ENCODE measurements at regions not wholly inside any gene's neighbourhood (a gene's known extent, or its start where the extent isn't known, plus 50 kb on each side); places are given as distances from the start of the nearest gene placed in this dataset.
A peak's percentile ranks its signal among the peaks of the same experiment; 100 is the strongest.
"Not testable (repeated sequence)": the region's sequence is repeated elsewhere in the genome, so short reads cannot be mapped to it uniquely, and the experiment has no call there.

DNA sequence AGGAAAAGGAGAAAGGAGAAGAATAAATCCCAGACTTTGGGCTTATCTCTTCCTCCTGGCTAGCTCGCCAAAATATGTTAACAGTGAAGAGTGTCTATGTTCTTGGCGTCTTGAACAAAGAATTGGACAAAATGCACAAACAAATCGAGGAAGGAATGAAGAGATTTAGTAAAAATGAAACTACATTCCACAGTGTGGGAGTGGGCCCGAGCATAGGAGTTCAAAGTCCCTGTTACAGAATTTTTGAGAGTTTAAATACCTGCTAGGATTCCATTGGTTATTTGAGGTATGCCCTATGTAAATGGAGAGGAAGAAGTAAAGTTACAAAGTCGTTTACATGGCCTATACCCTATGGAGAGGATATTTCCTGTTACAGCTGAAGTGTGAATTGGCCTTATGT is 525.1 kb upstream of the CNTN5 start:
- H3K27me3 ChIP-seq (replicated peaks in 2 of 5; ENCODE audit: control insufficient read depth in 4 of 5, insufficient read depth in 5 of 5, low read length in 4 of 5): no peaks in the 10 kb centered on the region
- no peak for DNase-seq
- CTCF ChIA-PET: no interaction called here
- H3K27ac ChIP-seq (ENCODE audit: insufficient read depth in 1 of 2, low read depth in 1 of 2, low read length in 2 of 2, poor library complexity in 1 of 2, severe bottlenecking in 2 of 2): no peak overlapping the region
- no peaks in the 10 kb centered on the region for H3K9me3 ChIP-seq (ENCODE audit: control extremely low read depth in 1 of 5, control insufficient read depth in 4 of 5, insufficient read depth in 2 of 5, low read depth in 1 of 5, low read length in 4 of 5)
- WGBS (ENCODE audit: insufficient coverage): 100% methylated on average over 1 of the region's 5 CpGs
- H3K36me3 ChIP-seq (ENCODE audit: control insufficient read depth in 4 of 4, insufficient read depth in 4 of 4, low read length in 3 of 4): no peaks in the 10 kb centered on the region
- no peaks in the 10 kb centered on the region for H3K4me1 ChIP-seq (ENCODE audit: control extremely low read depth in 1 of 4, control insufficient read depth in 4 of 4, insufficient read depth in 4 of 4, low read length in 3 of 4)
- POLR2A ChIA-PET: no interaction called here
- H3K4me3 ChIP-seq (ENCODE audit: control insufficient read depth in 1 of 7, extremely low read depth in 1 of 7, insufficient read depth in 4 of 7, low read depth in 2 of 7, low read length in 6 of 7): no peak overlapping the region

DNA sequence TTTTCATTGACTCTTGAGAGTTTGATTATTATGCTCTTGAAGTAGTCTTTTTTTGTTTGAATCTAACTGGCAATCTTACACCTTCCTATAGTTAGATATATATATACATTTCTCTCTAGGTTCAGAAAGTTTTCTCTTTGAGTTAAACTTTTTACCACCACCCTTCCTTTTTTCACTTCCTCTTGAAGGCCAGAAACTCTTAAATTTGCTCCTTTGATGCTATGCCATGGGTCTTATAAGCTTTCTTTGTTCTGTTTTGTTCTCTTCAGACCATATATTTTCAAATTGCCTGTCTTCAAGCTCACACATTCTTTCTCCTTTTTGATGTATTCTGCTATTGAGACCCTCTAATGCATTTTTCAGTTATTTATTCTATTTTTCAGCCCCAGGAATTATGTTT is 513.5 kb upstream of the CNTN5 start:
- H3K4me1 ChIP-seq (ENCODE audit: control extremely low read depth in 1 of 4, control insufficient read depth in 4 of 4, insufficient read depth in 4 of 4, low read length in 3 of 4): no peaks in the 10 kb centered on the region

DNA sequence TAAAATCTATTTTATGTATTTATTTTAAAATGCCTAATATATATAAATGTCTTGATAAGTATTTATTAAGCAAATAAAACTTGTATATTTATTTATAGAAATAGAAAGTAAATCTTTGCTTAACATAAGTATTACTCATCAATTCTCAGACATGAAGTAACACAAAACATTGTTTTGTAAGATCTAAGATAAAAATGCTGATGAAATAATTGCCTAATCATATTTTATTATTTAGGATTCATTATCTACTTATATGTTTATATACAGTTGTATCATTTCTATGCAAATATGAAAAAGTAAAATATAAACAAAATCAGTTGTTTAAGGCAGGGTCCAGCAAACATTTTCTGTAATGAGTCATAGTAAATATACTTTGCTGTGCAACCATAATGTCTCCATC is 507.8 kb upstream of the CNTN5 start:
- Histone ChIP-seq H3K4me3 (ENCODE audit: control insufficient read depth in 1 of 7, extremely low read depth in 1 of 7, insufficient read depth in 4 of 7, low read depth in 2 of 7, low read length in 6 of 7) (no peak overlapping the region), H3K9me3 (ENCODE audit: control extremely low read depth in 1 of 5, control insufficient read depth in 4 of 5, insufficient read depth in 2 of 5, low read depth in 1 of 5, low read length in 4 of 5) (peaks cover 0 to under 1% (median 0%) of the 10 kb centered on the region in 5 experiments), H3K4me1 (ENCODE audit: control extremely low read depth in 1 of 4, control insufficient read depth in 4 of 4, insufficient read depth in 4 of 4, low read length in 3 of 4) (no peaks in the 10 kb centered on the region), H3K36me3 (ENCODE audit: control insufficient read depth in 4 of 4, insufficient read depth in 4 of 4, low read length in 3 of 4) (no peaks in the 10 kb centered on the region), H3K27ac (ENCODE audit: insufficient read depth in 1 of 2, low read depth in 1 of 2, low read length in 2 of 2, poor library complexity in 1 of 2, severe bottlenecking in 2 of 2) (no peak overlapping the region), H3K27me3 (replicated peaks in 2 of 5; ENCODE audit: control insufficient read depth in 4 of 5, insufficient read depth in 5 of 5, low read length in 4 of 5) (no peaks in the 10 kb centered on the region)
- ChIA-PET CTCF (no interaction called here), POLR2A (no interaction called here)
- no peak for DNase-seq

More for the DNA sequence above, 513.5 kb upstream of the CNTN5 start:
- ChIA-PET CTCF (no interaction called here), POLR2A (no interaction called here)
- DNase-seq: no peak
- H3K9me3 ChIP-seq (ENCODE audit: control extremely low read depth in 1 of 5, control insufficient read depth in 4 of 5, insufficient read depth in 2 of 5, low read depth in 1 of 5, low read length in 4 of 5): peaks cover 0 to 9% (median 0%) of the 10 kb centered on the region in 5 experiments
- H3K27ac ChIP-seq (ENCODE audit: insufficient read depth in 1 of 2, low read depth in 1 of 2, low read length in 2 of 2, poor library complexity in 1 of 2, severe bottlenecking in 2 of 2): no peak overlapping the region
- no peak overlapping the region for H3K4me3 ChIP-seq (ENCODE audit: control insufficient read depth in 1 of 7, extremely low read depth in 1 of 7, insufficient read depth in 4 of 7, low read depth in 2 of 7, low read length in 6 of 7)
- H3K36me3 ChIP-seq (ENCODE audit: control insufficient read depth in 4 of 4, insufficient read depth in 4 of 4, low read length in 3 of 4): no peaks in the 10 kb centered on the region
- no peaks in the 10 kb centered on the region for H3K27me3 ChIP-seq (replicated peaks in 2 of 5; ENCODE audit: control insufficient read depth in 4 of 5, insufficient read depth in 5 of 5, low read length in 4 of 5)

DNA sequence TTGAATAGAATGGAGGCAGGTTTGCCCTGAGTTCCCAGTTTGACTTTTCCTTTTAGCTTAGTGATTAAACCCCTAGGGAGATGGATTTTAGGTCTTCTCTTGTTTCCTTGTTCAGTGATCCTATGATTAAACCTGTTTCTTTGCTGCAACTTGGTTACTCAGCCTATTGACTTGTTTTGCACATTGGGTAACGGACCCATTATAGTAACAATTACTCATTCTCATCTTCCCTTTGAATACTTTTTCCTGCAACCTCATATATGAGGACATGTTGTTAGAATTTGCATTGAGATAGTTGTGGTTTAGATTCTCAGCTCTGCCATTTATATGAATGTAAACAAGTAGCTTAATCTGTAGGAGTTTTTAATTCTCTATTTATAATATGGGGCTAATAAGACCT is 489.2 kb upstream of the CNTN5 start:
- WGBS (ENCODE audit: insufficient coverage): 100% methylated on average over 1 of the region's 1 CpG
- ChIA-PET CTCF (no interaction called here), POLR2A (no interaction called here)
- Histone ChIP-seq H3K27ac (ENCODE audit: insufficient read depth in 1 of 2, low read depth in 1 of 2, low read length in 2 of 2, poor library complexity in 1 of 2, severe bottlenecking in 2 of 2) (no peak overlapping the region), H3K27me3 (replicated peaks in 2 of 5; ENCODE audit: control insufficient read depth in 4 of 5, insufficient read depth in 5 of 5, low read length in 4 of 5) (no peaks in the 10 kb centered on the region), H3K9me3 (ENCODE audit: control extremely low read depth in 1 of 5, control insufficient read depth in 4 of 5, insufficient read depth in 2 of 5, low read depth in 1 of 5, low read length in 4 of 5) (no peaks in the 10 kb centered on the region), H3K4me3 (ENCODE audit: control insufficient read depth in 1 of 7, extremely low read depth in 1 of 7, insufficient read depth in 4 of 7, low read depth in 2 of 7, low read length in 6 of 7) (no peak overlapping the region), H3K36me3 (ENCODE audit: control insufficient read depth in 4 of 4, insufficient read depth in 4 of 4, low read length in 3 of 4) (no peaks in the 10 kb centered on the region), H3K4me1 (ENCODE audit: control extremely low read depth in 1 of 4, control insufficient read depth in 4 of 4, insufficient read depth in 4 of 4, low read length in 3 of 4) (no peaks in the 10 kb centered on the region)
- DNase-seq: no peak

DNA sequence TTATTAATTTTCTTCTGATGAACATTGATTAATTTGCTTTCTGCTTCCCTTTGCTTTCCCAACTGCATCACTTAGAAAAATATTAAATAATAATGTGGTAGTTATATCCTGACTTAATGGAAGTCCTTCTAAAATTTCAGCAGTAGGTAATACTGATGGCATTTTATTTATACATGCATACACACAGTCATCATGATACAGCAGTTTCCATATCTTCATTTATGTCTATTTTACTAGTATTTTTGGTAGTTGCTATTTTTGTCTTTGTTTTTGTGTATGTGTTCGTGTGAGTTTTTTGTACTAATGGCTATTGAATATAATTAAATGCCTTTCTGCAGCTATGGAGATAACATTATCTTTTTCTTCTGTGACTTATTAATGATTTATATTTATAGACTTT is 484.7 kb upstream of the CNTN5 start:
- H3K4me3 ChIP-seq (ENCODE audit: control insufficient read depth in 1 of 7, extremely low read depth in 1 of 7, insufficient read depth in 4 of 7, low read depth in 2 of 7, low read length in 6 of 7): no peak overlapping the region
- CTCF ChIA-PET: no interaction called here
- H3K4me1 ChIP-seq (ENCODE audit: control extremely low read depth in 1 of 4, control insufficient read depth in 4 of 4, insufficient read depth in 4 of 4, low read length in 3 of 4): no peaks in the 10 kb centered on the region
- DNase-seq: peak in 2 of 3 donors; percentile 2 to 26
- no peaks in the 10 kb centered on the region for H3K36me3 ChIP-seq (ENCODE audit: control insufficient read depth in 4 of 4, insufficient read depth in 4 of 4, low read length in 3 of 4)
- H3K27me3 ChIP-seq (replicated peaks in 2 of 5; ENCODE audit: control insufficient read depth in 4 of 5, insufficient read depth in 5 of 5, low read length in 4 of 5): no peaks in the 10 kb centered on the region
- H3K9me3 ChIP-seq (ENCODE audit: control extremely low read depth in 1 of 5, control insufficient read depth in 4 of 5, insufficient read depth in 2 of 5, low read depth in 1 of 5, low read length in 4 of 5): no peaks in the 10 kb centered on the region
- H3K27ac ChIP-seq (ENCODE audit: insufficient read depth in 1 of 2, low read depth in 1 of 2, low read length in 2 of 2, poor library complexity in 1 of 2, severe bottlenecking in 2 of 2): no peak overlapping the region
- WGBS (ENCODE audit: insufficient coverage): no CpG with 5 or more reads among the region's 1 CpG
- POLR2A ChIA-PET: no interaction called here

DNA sequence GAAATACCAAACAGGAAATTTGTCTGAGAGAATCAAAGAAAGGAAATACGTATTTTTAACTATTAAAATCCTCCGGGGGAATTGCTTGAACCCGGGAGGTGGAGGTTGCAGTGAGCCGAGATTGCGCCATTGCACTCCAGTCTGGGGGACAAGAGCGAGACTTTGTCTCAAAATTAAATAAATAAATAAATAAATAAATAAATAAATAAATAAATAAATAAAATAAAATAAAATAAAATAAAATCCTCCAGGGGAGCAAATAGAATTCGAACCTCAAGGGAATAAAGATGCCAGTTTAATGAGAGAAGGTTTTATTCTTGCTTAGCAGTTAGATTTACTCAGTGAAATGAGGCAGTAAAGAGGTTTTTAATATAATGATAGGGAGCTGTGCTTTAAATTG is 482.4 kb upstream of the CNTN5 start:
- H3K27ac ChIP-seq (ENCODE audit: insufficient read depth in 1 of 2, low read depth in 1 of 2, low read length in 2 of 2, poor library complexity in 1 of 2, severe bottlenecking in 2 of 2); POLR2A ChIA-PET; H3K9me3 ChIP-seq (ENCODE audit: control extremely low read depth in 1 of 5, control insufficient read depth in 4 of 5, insufficient read depth in 2 of 5, low read depth in 1 of 5, low read length in 4 of 5); H3K36me3 ChIP-seq (ENCODE audit: control insufficient read depth in 4 of 4, insufficient read depth in 4 of 4, low read length in 3 of 4); H3K4me1 ChIP-seq (ENCODE audit: control extremely low read depth in 1 of 4, control insufficient read depth in 4 of 4, insufficient read depth in 4 of 4, low read length in 3 of 4); H3K4me3 ChIP-seq (ENCODE audit: control insufficient read depth in 1 of 7, extremely low read depth in 1 of 7, insufficient read depth in 4 of 7, low read depth in 2 of 7, low read length in 6 of 7); CTCF ChIA-PET; H3K27me3 ChIP-seq (replicated peaks in 2 of 5; ENCODE audit: control insufficient read depth in 4 of 5, insufficient read depth in 5 of 5, low read length in 4 of 5); DNase-seq: not testable (repeated sequence)
- 86% methylated on average over 1 of the region's 7 CpGs for whole genome bisulfite sequencing (ENCODE audit: insufficient coverage)

DNA sequence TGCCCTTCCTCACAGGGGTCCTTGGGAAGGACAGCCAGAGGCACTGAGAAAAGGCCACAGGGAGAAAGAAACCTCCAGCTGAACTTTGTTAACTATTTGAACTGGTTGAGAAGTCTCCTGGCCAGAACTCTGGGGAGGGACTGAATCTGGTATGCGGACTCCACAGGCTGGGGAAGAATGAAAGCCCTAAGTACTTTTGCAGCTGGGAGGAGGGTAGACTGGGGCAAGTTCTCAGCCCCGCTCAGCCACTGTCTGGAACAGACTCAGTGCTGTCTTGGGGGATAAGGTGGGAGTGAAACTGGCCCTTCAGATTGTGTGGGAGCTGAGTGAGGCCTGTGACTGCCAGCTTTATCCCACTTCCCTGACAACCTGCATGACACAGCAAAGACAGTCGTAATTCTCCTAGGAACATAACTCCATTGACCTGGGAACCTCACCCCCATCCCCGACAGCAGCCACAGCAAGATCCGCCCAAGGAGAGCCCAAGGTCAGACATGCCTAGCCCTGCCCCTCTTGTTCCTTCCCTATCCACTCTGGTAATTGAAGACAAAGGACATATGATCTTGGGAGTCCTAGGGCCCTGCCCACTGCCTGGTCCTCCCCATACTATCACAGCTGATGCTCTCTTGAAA is 475.1 kb upstream of the CNTN5 start:
- no peak overlapping the region for H3K4me3 ChIP-seq (ENCODE audit: control insufficient read depth in 1 of 7, extremely low read depth in 1 of 7, insufficient read depth in 4 of 7, low read depth in 2 of 7, low read length in 6 of 7)
- POLR2A ChIA-PET: no interaction called here

More for the DNA sequence above, 475.1 kb upstream of the CNTN5 start:
- no peak overlapping the region for H3K27ac ChIP-seq (ENCODE audit: insufficient read depth in 1 of 2, low read depth in 1 of 2, low read length in 2 of 2, poor library complexity in 1 of 2, severe bottlenecking in 2 of 2)
- H3K27me3 ChIP-seq (replicated peaks in 2 of 5; ENCODE audit: control insufficient read depth in 4 of 5, insufficient read depth in 5 of 5, low read length in 4 of 5): no peaks in the 10 kb centered on the region
- CTCF ChIA-PET: no interaction called here
- no peak for DNase-seq
- peaks cover 0 to 1% (median 0%) of the 10 kb centered on the region in 5 experiments for H3K9me3 ChIP-seq (ENCODE audit: control extremely low read depth in 1 of 5, control insufficient read depth in 4 of 5, insufficient read depth in 2 of 5, low read depth in 1 of 5, low read length in 4 of 5)
- WGBS (ENCODE audit: insufficient coverage): 95% methylated on average over 4 of the region's 5 CpGs
- H3K4me1 ChIP-seq (ENCODE audit: control extremely low read depth in 1 of 4, control insufficient read depth in 4 of 4, insufficient read depth in 4 of 4, low read length in 3 of 4): no peaks in the 10 kb centered on the region
- H3K36me3 ChIP-seq (ENCODE audit: control insufficient read depth in 4 of 4, insufficient read depth in 4 of 4, low read length in 3 of 4): no peaks in the 10 kb centered on the region

All from common myeloid progenitor, CD34-positive (primary cell).